Amniotic stem cell (primary cell): ENCODE measurements at regions not wholly inside any gene's neighbourhood (a gene's known extent, or its start where the extent isn't known, plus 50 kb on each side); places are given as distances from the start of the nearest gene placed in this dataset.

ENCODE experiments used
- DNase-seq: peaks from one replicate; lab custom pipeline; 2025; lab: John Stamatoyannopoulos, UW

- DNase-seq: no peak
Measured at GRCh38 chr2:122221665-122222064, 466.2 kb downstream of the TSN start.

GRCh38 chr2:122231296-122231695, 475.8 kb downstream of the TSN start:
- no peak for DNase-seq

GRCh38 chr2:122233372-122233771, 477.9 kb downstream of the TSN start:
- no peak for DNase-seq

GRCh38 chr2:122236152-122236874, 480.9 kb downstream of the TSN start:
- no peak for DNase-seq

- DNase-seq: no peak
Measured at GRCh38 chr2:122236925-122237324, 481.5 kb downstream of the TSN start.

- no peak for DNase-seq
Measured at GRCh38 chr2:122237450-122237849, 482.0 kb downstream of the TSN start.

GRCh38 chr2:122238006-122238559, 482.6 kb downstream of the TSN start:
- DNase-seq: no peak

GRCh38 chr2:122239440-122239839, 484.0 kb downstream of the TSN start:
- no peak for DNase-seq

- DNase-seq: no peak
Measured at GRCh38 chr2:122244598-122245229, 489.3 kb downstream of the TSN start.

- no peak for DNase-seq
Measured at GRCh38 chr2:122249673-122250072, 494.2 kb downstream of the TSN start.

GRCh38 chr2:122251158-122251557, 495.7 kb downstream of the TSN start:
- no peak for DNase-seq

GRCh38 chr2:122251566-122251965, 496.1 kb downstream of the TSN start:
- no peak for DNase-seq

- DNase-seq: no peak
Measured at GRCh38 chr2:122255924-122256323, 500.5 kb downstream of the TSN start.

- no peak for DNase-seq
Measured at GRCh38 chr2:122261911-122262310, 506.5 kb downstream of the TSN start.

GRCh38 chr2:122263746-122264145, 508.3 kb downstream of the TSN start:
- DNase-seq: no peak

GRCh38 chr2:122266636-122267035, 511.2 kb downstream of the TSN start:
- DNase-seq: no peak

GRCh38 chr2:122267947-122268346, 512.5 kb downstream of the TSN start:
- no peak for DNase-seq

- no peak for DNase-seq
Measured at GRCh38 chr2:122273785-122274419, 518.5 kb downstream of the TSN start.

- no peak for DNase-seq
Measured at GRCh38 chr2:122277956-122278355, 522.5 kb downstream of the TSN start.

GRCh38 chr2:122300758-122301157, 545.3 kb downstream of the TSN start:
- DNase-seq: no peak

- DNase-seq: no peak
Measured at GRCh38 chr2:122307763-122308162, 552.3 kb downstream of the TSN start.

- DNase-seq: no peak
Measured at GRCh38 chr2:122315306-122315705, 559.9 kb downstream of the TSN start.

GRCh38 chr2:122319539-122320132, 564.2 kb downstream of the TSN start:
- no peak for DNase-seq
